ENCODE measurements at regions not wholly inside any gene's neighbourhood (a gene's known extent, or its start where the extent isn't known, plus 50 kb on each side); places are given as distances from the start of the nearest gene placed in this dataset.

- ATAC-seq (no peak), DNase-seq (ENCODE audit: low spot score) (peak; percentile 10)
- Mint-ChIP-seq H3K4me1 (no peaks in the 10 kb centered on the region), H3K27me3 (ENCODE audit: insufficient read depth, low read depth, poor library complexity) (peaks cover 3% of the 10 kb centered on the region), H3K27ac (no peak overlapping the region), H3K9me3 (peaks cover 16% of the 10 kb centered on the region), H3K4me3 (no peak overlapping the region), H3K36me3 (ENCODE audit: low read depth) (peaks cover 5% of the 10 kb centered on the region)
- Histone ChIP-seq H3K27ac (ENCODE audit: low read depth) (no peak overlapping the region), H3K27me3 (ENCODE audit: insufficient read depth) (no peaks in the 10 kb centered on the region), H3K4me2 (no peak overlapping the region), H3K4me1 (ENCODE audit: insufficient read depth) (no peaks in the 10 kb centered on the region), H3K79me2 (replicated peaks; ENCODE audit: insufficient read depth) (no peaks in the 10 kb centered on the region), H3K4me3 (no peak overlapping the region), H4K20me1 (replicated peaks; ENCODE audit: insufficient read depth) (no peaks in the 10 kb centered on the region), H3F3A (replicated peaks; ENCODE audit: low read depth) (no peaks in the 10 kb centered on the region), H2AFZ (no peak overlapping the region), H3K36me3 (ENCODE audit: insufficient read depth) (no peaks in the 10 kb centered on the region), H3K9me2 (ENCODE audit: insufficient read depth) (no peaks in the 10 kb centered on the region)
- TF ChIP-seq ZNF331 (CRISPR knock-in tag; IDR thresholded peaks at IDR 0.05; ENCODE audit: low read depth) (no peak), POLR2AphosphoS5 (IDR thresholded peaks at IDR 0.05; ENCODE audit: low read depth) (no peak), EZH2 (IDR thresholded peaks at IDR 0.05; ENCODE audit: low read depth, unreplicated experiment) (no peak), JUNB (IDR thresholded peaks at IDR 0.05; ENCODE audit: unreplicated experiment) (no peak), NANOG (IDR thresholded peaks at IDR 0.05; ENCODE audit: borderline replicate concordance) (no peak), ZNF114 (CRISPR knock-in tag; IDR thresholded peaks at IDR 0.05) (no peak), STAT1 (IDR thresholded peaks at IDR 0.05; ENCODE audit: unreplicated experiment) (no peak), CTCF (conservative IDR thresholded peaks at IDR 0.05; ENCODE audit: low read depth in 2 of 2) (no peak), ZNF462 (CRISPR knock-in tag; IDR thresholded peaks at IDR 0.05) (no peak), REST (IDR thresholded peaks at IDR 0.05; ENCODE audit: unreplicated experiment) (no peak), EZH2phosphoT487 (IDR thresholded peaks at IDR 0.05; ENCODE audit: unreplicated experiment) (no peak), ETS1 (IDR thresholded peaks at IDR 0.05) (no peak), CREB1 (CRISPR knock-in tag; IDR thresholded peaks at IDR 0.05; ENCODE audit: low read depth) (no peak)
These were observed 59.9 kb upstream of the ZSWIM5 start for GRCh38 chr1:45266151-45266801.

All from GM23338 (cell line).